ENCODE measurements at regions not wholly inside any gene's neighbourhood (a gene's known extent, or its start where the extent isn't known, plus 50 kb on each side); places are given as distances from the start of the nearest gene placed in this dataset.

DNA sequence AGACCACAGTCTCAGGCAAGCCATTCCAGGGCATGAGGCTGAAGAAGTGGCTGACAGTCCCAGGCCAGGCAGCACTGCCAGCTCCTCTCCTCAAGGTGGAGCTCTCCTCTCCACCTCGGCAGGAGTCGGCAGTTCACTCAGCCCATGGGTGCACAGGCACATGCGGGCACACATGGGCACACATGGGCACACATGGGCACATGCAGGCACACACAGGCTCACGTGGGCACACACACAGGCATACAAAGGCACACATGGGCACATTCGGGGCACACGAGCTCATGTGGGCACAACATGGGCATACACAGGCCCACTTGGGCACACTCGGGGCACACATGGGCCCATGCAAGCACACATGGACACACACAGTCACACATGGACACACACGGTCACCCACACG lies 65.3 kb upstream of the TAF1B start:
- intact Hi-C loops (cut with micrococcal nuclease; ENCODE audit: unreplicated experiment) = no loop called here

DNA sequence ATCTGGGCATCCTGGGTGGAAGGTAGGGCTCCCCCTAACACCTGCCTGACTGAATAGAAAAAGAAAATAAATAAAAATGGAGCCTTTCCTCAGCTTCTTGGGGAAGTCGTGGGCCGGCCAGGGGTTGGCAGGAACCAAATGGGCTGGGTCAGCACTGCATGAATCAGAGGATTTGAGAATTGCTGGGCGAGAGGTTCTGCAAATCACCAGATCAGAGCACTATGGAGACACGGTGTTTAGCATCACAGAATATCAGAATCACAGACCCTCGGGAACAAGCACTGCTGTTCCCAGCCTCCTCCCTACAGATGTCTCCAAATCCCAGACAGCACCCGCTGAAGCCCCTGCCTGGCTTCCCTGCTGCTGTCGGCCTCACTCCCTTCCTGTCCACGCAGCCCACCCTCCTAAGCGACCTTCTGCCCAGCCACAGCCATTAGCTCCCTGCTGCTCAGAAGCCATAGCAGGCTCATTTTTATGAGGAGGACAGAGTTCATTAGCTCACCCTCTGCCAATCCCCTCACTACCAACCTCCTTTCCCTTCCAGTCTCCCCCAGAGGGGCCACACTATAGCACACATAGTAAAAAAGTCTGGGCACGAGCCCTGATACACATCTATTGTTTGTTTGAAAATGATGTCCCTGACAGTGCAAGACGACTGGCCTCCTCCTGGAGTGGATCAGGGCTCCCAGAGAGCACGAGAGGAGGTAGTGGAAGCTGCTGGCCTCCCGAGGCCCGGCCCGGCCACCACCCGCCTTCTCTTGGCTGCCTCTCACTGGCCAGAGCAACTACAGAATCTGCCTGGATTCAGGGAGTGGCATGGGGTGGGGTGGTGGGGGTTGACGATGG lies 64.6 kb upstream of the TAF1B start:
- no peak for TF ChIP-seq TCF7L2 (IDR thresholded peaks at IDR 0.05; ENCODE audit: low read depth, low read length)
- no peak for TF ChIP-seq POLR2AphosphoS5 (IDR thresholded peaks at IDR 0.05; ENCODE audit: low read depth, low read length)
- TF ChIP-seq SIN3A (IDR thresholded peaks at IDR 0.05; ENCODE audit: borderline replicate concordance, insufficient read depth, low read depth, low read length) = no peak
- TF ChIP-seq, protein P1, sequence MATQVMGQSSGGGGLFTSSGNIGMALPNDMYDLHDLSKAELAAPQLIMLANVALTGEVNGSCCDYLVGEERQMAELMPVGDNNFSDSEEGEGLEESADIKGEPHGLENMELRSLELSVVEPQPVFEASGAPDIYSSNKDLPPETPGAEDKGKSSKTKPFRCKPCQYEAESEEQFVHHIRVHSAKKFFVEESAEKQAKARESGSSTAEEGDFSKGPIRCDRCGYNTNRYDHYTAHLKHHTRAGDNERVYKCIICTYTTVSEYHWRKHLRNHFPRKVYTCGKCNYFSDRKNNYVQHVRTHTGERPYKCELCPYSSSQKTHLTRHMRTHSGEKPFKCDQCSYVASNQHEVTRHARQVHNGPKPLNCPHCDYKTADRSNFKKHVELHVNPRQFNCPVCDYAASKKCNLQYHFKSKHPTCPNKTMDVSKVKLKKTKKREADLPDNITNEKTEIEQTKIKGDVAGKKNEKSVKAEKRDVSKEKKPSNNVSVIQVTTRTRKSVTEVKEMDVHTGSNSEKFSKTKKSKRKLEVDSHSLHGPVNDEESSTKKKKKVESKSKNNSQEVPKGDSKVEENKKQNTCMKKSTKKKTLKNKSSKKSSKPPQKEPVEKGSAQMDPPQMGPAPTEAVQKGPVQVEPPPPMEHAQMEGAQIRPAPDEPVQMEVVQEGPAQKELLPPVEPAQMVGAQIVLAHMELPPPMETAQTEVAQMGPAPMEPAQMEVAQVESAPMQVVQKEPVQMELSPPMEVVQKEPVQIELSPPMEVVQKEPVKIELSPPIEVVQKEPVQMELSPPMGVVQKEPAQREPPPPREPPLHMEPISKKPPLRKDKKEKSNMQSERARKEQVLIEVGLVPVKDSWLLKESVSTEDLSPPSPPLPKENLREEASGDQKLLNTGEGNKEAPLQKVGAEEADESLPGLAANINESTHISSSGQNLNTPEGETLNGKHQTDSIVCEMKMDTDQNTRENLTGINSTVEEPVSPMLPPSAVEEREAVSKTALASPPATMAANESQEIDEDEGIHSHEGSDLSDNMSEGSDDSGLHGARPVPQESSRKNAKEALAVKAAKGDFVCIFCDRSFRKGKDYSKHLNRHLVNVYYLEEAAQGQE (IDR thresholded peaks at IDR 0.05; ENCODE audit: insufficient read depth in 1 of 2, low read depth in 2 of 2, low read length in 1 of 2) = no peak
- TF ChIP-seq, protein P2, sequence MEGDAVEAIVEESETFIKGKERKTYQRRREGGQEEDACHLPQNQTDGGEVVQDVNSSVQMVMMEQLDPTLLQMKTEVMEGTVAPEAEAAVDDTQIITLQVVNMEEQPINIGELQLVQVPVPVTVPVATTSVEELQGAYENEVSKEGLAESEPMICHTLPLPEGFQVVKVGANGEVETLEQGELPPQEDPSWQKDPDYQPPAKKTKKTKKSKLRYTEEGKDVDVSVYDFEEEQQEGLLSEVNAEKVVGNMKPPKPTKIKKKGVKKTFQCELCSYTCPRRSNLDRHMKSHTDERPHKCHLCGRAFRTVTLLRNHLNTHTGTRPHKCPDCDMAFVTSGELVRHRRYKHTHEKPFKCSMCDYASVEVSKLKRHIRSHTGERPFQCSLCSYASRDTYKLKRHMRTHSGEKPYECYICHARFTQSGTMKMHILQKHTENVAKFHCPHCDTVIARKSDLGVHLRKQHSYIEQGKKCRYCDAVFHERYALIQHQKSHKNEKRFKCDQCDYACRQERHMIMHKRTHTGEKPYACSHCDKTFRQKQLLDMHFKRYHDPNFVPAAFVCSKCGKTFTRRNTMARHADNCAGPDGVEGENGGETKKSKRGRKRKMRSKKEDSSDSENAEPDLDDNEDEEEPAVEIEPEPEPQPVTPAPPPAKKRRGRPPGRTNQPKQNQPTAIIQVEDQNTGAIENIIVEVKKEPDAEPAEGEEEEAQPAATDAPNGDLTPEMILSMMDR (IDR thresholded peaks at IDR 0.05) = no peak
- no peak overlapping the region for H3K4me3 ChIP-seq (ENCODE audit: low read depth in 2 of 2, low read length in 2 of 2)
- intact Hi-C loops (cut with micrococcal nuclease; ENCODE audit: unreplicated experiment) = no loop called here
- in situ Hi-C loops (cut with HindIII; ENCODE audit: low pct_unique_long_range_greater_than_20kb, low sequenced_read_pairs) = no loop called here
- CTCF ChIA-PET = interaction anchor here (0.9 kb wide), 1 partner anchor 21 kb away, joined by 3 read pairs; no protein-coding TSS in a partner anchor
- ATAC-seq = no peak
- BruUV-seq (replicated peaks) = no TSS peak
- no peaks in the 10 kb centered on the region for H3K4me1 ChIP-seq (ENCODE audit: control insufficient read depth, insufficient read depth, low read length)
- POLR2A ChIA-PET = no interaction called here
- H3K9me3 ChIP-seq (ENCODE audit: control insufficient read depth, insufficient read depth, low read depth, low read length) = no peaks in the 10 kb centered on the region
- no peak overlapping the region for H3K27ac ChIP-seq (ENCODE audit: low read length)
- no peaks in the 10 kb centered on the region for H3K27me3 ChIP-seq (ENCODE audit: control insufficient read depth, insufficient read depth, low read length)
- H3K36me3 ChIP-seq (ENCODE audit: control insufficient read depth, insufficient read depth, low read length) = no peaks in the 10 kb centered on the region
- DNase-seq (ENCODE audit: low read depth, low spot score) = no peak

More for the DNA sequence above, 65.3 kb upstream of the TAF1B start:
- H3K27ac ChIP-seq (ENCODE audit: low read length) = no peak overlapping the region
- no peaks in the 10 kb centered on the region for H3K4me1 ChIP-seq (ENCODE audit: control insufficient read depth, insufficient read depth, low read length)
- BruUV-seq (replicated peaks) = no TSS peak
- in situ Hi-C loops (cut with HindIII; ENCODE audit: low pct_unique_long_range_greater_than_20kb, low sequenced_read_pairs) = no loop called here
- H3K9me3 ChIP-seq (ENCODE audit: control insufficient read depth, insufficient read depth, low read depth, low read length) = no peaks in the 10 kb centered on the region
- CTCF ChIA-PET = interaction anchor here (0.7 to 0.9 kb wide), 3 partner anchors 11 to 22 kb away, joined by 3 to 4 read pairs (median 3); no protein-coding TSS in a partner anchor
- POLR2A ChIA-PET = no interaction called here
- TF ChIP-seq POLR2AphosphoS5 (IDR thresholded peaks at IDR 0.05; ENCODE audit: low read depth, low read length) (no peak), TCF7L2 (IDR thresholded peaks at IDR 0.05; ENCODE audit: low read depth, low read length) (no peak), SIN3A (IDR thresholded peaks at IDR 0.05; ENCODE audit: borderline replicate concordance, insufficient read depth, low read depth, low read length) (no peak)
- TF ChIP-seq, protein P1 (IDR thresholded peaks at IDR 0.05; ENCODE audit: insufficient read depth in 1 of 2, low read depth in 2 of 2, low read length in 1 of 2) = no peak
- TF ChIP-seq, protein P2 (IDR thresholded peaks at IDR 0.05) = peak; percentile 78
- ATAC-seq (peak; percentile 68), DNase-seq (ENCODE audit: low read depth, low spot score) (no peak)
- no peaks in the 10 kb centered on the region for H3K36me3 ChIP-seq (ENCODE audit: control insufficient read depth, insufficient read depth, low read length)
- no peak overlapping the region for H3K4me3 ChIP-seq (ENCODE audit: low read depth in 2 of 2, low read length in 2 of 2)
- no peaks in the 10 kb centered on the region for H3K27me3 ChIP-seq (ENCODE audit: control insufficient read depth, insufficient read depth, low read length)

Data from Panc1 (cell line).